Lower leg skin (tissue), 3 donors: ENCODE measurements at regions not wholly inside any gene's neighbourhood (a gene's known extent, or its start where the extent isn't known, plus 50 kb on each side); places are given as distances from the start of the nearest gene placed in this dataset.

Experiments
- CTCF ChIP-seq, 3 donors: fragments of 450-650 bp; IDR thresholded peaks; one replicate each; pipeline ENCODE4 v1.5.1; 2016; ENCODE audit warnings: antibody characterized with exemption in 3 of 3, mild to moderate bottlenecking in 3 of 3, moderate library complexity in 2 of 3
- POLR2A ChIP-seq, 2 donors: fragments of 450-650 bp; IDR thresholded peaks; one replicate each; pipeline ENCODE4 v1.6.1; 2016 to 2017; ENCODE audit warnings: antibody characterized with exemption in 2 of 2, mild to moderate bottlenecking in 1 of 2, moderate library complexity in 1 of 2

- TF ChIP-seq POLR2A (IDR thresholded peaks at IDR 0.05) (no peak), CTCF (IDR thresholded peaks at IDR 0.05) (no peak)
Measured at GRCh38 chr20:48421547-48421946, 406.3 kb downstream of the PREX1 start.
